ELF-1 (cell line): ENCODE measurements at regions not wholly inside any gene's neighbourhood (a gene's known extent, or its start where the extent isn't known, plus 50 kb on each side); places are given as distances from the start of the nearest gene placed in this dataset.

Source experiments
- DNase-seq: peaks from one replicate; pipeline ENCODE4 v3.0.0-alpha.2; 2016; ENCODE audit warnings: low read depth, low spot score

- peak; percentile 40 for DNase-seq
These were observed 408.8 kb upstream of the F9 start for GRCh38 chrX:139121616-139122286.

GRCh38 chrX:139120760-139121159, 409.2 kb upstream of the FGF13 start:
- DNase-seq = no peak

DNA sequence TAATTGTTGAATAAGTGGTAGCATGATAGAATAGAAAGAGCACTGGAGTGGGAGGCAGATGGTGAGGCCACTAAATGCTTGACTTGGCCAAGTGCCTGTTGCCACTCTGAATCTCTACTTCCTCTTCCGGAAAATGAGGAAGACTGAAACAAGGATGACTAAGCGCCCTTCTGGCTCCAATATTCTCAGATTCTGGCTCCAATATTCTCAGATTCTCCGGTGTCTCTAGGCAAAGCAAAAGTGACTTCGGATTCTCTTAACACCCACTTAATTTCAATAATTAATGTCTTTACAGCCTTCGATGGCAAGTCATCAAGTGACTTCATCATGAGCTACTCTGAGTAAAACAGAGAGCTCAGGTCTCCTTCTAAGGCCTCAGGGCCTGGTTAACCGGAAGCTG, 402.2 kb upstream of the FGF13 start:
- no peak for DNase-seq

DNA sequence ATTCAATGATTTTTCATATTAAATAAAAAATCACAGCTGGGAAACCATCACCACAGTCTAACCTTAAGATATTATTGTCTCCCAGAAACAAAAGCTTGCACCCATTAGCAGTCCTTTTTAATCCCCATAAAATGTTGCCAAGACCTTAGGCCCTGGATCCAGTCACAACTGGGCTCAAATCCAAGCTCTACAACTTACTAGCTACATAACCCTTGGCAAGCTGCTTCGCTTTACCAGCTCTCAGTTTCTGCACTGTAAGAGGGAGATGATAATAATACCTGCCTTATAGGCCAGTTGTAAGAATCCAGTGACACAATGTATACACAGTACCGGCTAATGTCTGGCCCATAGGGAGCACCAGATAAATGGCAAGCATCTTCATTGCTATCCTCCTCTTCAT, 400.9 kb upstream of the FGF13 start:
- DNase-seq = no peak

DNA sequence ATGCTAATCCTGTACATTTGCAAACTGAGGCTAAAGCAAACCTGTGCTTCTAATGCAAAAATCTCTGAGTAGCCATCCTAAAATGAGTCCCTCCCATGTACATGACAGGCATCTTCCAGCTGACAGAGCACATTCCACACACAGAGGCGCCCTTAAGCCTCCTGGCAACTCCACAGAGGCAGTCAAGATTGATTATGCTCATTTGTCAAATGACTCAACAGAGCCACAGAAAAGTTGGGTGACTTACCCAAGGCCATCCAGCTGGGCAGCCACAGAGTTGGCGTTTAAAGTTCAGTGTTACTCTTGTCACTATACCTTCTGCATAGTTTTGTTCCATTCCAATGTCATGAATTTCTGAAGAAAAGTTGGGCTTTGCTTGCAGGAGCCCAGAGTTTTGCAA, 394.6 kb upstream of the FGF13 start:
- DNase-seq = peak; percentile 72

- DNase-seq = peak; percentile 68
These were observed 383.4 kb upstream of the FGF13 start for GRCh38 chrX:139094671-139095592.

DNA sequence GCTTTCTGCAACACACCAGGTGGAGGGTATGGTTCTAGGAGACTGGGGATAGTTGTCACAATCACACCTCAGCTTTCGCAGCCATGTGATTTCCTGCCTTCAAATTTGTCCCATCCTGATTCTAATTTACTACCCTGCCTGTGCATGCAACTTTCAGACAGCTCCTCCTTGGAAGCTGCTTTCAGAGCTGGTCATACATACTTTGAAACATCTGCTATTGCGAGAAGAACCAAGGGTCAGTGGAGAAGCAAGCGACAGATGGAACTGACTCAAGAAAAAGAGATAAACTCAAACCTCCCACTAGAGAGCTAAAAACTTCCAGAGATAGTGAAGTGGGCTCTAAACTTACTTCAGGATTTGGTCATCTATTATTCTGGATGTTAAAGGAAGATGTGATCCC, 381.7 kb upstream of the FGF13 start:
- DNase-seq = no peak

DNA sequence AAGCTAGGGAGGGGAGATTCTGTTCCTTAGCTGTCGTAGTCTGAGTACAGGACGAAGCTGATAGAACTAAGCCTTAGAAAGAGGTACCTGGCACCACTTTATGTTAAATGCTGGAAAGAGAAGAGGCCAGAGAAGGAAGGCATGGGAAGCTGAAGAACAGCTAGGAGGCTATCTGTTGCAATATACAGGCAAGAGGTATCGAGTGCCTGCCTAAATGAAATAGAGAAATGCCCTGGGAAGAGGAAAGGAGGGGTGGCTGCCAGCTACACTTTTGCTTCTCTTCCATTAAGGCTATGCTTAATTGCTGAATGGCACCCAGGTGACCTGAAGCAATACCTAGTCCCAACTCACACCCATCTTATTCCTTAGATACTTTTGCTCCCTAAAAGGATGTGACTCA, 380.4 kb upstream of the FGF13 start:
- no peak for DNase-seq

- DNase-seq = no peak
These were observed 379.5 kb upstream of the FGF13 start for GRCh38 chrX:139091066-139091465.

GRCh38 chrX:139086246-139086645, 374.7 kb upstream of the FGF13 start:
- no peak for DNase-seq

DNA sequence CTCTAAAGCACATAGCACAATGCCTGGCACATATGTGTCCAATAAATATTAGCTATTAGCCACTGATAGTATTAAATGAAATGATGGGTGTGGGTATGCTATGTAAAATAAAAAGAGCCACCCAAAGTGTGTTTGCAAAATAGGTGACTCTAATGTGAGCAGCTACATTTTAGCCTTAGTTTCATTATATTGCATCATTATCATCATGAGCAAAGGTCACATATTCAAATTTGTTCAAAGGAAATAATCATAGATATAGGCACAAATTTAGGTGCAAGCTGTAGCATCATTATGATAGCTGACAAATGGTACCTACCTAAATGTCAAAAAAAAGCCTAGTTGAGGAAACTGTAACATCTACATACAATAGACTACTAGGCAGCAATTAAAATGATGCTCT, 373.9 kb upstream of the FGF13 start:
- DNase-seq = no peak

DNA sequence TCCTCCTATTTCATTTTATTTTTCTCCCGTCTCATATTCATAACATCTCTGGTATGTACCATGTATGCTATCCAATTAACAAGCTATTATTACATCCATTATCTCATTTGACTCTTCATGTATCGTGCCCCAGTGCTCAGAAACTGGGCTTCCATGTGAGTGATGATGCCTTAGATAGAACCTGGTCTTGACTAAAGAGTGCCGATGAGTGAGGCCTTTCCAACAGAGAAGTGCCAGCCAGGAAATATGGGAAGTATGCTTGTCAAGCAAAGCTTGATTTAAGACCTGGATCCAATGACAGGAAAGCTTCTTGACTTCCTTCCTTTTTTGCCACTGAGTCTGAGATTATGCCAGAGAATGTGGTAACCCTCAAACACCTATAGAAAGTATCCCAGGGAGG, 371.7 kb upstream of the FGF13 start:
- DNase-seq = no peak

DNA sequence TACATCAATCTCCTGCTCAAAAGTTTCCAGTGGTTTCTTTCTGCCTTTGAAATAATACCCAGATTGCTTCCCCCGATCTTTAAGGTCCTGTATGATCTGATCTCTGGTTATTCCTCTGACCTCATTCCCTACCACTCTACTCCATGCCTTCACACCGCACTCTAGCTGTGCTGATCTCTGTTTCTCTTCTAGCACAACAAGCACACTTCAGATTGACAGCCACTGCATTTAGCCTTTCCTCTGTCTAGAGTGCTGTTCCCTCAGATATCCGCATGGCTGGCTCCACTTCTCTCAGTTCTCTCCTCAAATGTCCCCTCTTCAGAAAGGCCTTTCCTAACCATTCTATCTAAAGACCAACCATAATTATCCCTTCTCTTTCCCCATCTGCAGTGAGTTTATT, 370.4 kb upstream of the FGF13 start:
- DNase-seq = no peak

DNA sequence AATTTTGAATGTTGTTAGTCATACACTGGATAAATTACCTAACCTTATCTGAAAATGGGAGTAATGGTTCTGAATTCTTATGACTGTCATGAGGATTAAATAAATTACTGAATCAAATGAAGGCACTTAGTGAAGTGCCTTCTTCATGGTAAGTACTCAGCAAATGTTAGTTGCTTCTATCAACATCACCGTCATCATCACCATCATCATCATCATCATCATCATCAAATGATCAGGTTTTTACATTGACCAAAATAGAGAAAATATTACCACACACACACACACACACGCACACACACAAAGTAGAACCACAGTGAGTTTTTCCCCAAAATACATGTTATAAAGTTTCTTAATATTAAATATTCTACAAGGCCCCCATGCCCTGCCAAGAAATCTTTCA, 368.3 kb upstream of the FGF13 start:
- DNase-seq = no peak

DNA sequence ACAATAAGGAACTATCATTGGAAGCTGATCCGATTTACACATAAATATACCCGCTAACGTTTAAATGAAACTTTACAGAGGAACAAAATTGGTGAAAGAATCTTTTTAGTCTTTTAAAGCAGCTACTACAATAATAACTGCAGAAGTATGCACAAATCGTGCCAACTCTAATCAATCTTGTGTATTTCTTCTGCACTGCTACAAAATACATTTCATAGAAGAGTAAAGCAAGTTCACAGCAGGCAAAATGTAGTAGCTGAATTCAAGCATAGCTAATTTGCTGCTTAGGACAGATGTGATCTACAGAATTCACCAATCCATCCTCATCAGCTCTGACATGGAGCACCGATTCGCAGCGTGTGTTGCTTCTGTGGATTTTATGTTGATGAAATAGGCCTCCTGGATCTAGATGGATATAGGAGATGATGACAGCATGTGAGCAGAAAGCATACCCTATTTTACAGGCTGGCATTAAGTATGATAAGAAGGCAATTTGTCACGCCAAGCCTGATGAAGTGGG, 367.3 kb upstream of the FGF13 start:
- no peak for DNase-seq

GRCh38 chrX:139078342-139078741, 366.8 kb upstream of the FGF13 start:
- no peak for DNase-seq

DNA sequence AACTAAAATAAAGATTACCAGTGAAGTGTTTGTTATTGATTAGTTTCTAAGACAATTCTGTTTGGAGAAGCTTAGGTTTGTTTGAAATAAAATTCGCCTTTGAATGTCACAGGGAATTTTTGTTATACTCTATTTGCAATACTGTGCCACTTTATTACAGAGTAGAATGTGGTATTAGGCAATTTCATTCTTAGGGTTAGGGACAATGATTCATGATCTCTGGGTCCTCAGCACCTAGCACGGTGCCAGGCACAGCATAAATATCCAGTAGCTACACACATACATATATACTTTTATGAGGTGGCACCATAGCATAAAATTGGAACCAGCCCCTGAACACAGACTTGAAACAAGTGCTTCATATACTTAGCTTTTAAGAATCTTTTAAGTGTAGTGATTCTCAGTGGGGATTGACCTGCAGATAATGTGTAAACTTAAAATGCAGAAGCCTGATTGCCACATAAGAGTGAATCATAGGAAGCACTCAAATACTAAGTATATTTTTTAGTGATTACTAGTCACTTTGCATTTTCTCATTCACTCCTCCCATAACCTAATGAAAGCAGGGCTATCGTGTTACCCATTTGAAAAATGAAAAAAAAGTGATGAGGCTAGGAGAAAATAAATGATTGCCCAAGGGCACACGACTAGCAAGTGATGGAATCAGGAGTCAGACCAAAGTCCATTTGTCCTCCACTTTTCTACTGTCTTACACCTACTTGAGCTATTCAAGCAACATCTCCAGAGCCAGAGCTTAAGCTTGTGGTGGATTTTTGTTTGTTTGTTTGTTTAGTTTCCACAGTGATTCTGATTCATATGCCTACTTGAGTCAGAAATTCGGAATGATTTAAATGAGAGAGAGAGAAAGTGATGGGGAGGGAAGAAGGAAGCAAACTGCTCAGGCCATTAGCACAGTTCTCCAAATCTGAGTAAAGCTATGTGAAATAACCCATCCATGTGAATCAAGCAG, 366.0 kb upstream of the FGF13 start:
- DNase-seq = no peak

- DNase-seq = no peak
These were observed 351.8 kb upstream of the FGF13 start for GRCh38 chrX:139063364-139063763.

DNA sequence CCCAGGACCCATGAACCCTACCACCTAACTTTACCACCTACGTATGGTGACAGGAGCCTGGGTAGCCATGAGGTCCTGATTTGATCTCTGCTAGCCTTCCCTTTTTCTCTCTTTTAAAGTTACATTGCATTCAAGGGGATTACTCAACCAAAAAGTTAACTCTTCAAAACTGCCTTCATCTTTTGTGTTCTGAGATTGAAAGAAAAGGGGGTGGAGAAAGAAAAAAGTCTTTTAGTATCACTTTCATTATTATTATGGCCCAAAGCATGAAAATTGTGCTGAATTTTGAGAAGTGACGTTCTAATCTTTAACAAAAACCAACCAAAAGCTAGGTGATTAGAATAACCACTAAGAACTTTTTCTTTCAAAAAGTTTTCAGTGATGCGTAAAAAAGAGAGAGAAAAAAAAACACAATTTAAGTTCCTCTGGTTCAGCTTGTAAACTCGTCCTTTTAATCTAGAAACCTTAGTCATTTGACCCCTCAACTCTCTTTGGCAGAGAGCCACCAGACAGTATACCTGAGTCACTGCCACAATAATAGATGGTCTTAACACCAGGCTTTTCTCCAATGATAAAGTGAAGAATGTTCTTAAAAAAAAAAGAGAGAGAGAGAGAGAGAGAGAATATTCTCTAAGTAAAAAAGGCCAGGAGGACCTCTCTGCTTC, 347.4 kb upstream of the FGF13 start:
- no peak for DNase-seq

DNA sequence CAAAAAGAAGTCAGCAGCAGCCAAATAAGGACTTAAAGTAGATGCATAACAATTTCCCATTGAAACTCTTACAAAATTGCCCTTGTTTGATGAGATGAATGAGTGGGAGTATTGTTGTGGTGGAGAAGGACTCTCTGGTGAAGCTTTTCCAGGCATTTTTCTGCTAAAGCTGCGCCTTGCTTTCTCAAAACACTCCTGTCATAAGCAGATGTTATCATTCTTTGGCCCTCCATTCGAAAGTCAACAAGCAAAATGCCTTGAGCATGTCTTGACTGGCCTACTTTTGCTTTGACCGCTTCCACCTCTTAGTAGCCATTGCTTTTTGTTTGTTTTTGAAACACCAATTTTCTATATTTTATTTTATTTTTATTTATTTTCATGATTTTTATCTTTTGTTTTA, 340.9 kb upstream of the FGF13 start:
- no peak for DNase-seq

DNA sequence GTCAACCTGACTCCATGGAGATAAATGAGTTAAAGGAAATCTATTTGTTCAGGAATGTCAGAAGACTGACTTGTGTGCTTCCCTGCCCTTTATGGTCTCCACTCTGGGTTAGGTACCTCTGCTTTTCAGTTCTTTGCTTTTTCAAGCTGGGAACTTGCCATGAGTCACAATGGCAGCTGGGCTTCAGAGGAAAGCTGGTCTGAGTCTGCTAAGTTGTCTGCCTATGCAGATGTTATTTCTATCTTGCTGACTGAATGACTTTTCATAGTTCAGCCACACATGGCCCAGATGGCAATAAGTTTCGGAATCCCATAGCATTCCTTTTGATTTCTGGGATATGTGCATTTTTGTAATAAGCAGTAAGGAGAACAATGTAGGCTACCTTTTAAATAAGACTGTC, 337.9 kb upstream of the FGF13 start:
- DNase-seq = no peak
